ENCODE measurements at regions not wholly inside any gene's neighbourhood (a gene's known extent, or its start where the extent isn't known, plus 50 kb on each side); places are given as distances from the start of the nearest gene placed in this dataset.

- Histone ChIP-seq H3K4me1 (ENCODE audit: control insufficient read depth, insufficient read depth, low read length) (peaks cover 5% of the 10 kb centered on the region; the same call in 1 of the 2 replicates), H3K27me3 (ENCODE audit: control insufficient read depth, insufficient read depth, low read length) (no peaks in the 10 kb centered on the region), H3K9ac (ENCODE audit: low read depth, low read length) (no peak overlapping the region), H3K9me3 (ENCODE audit: control insufficient read depth, insufficient read depth, low read length) (no peaks in the 10 kb centered on the region), H3K36me3 (ENCODE audit: control insufficient read depth, insufficient read depth, low read length) (no peaks in the 10 kb centered on the region), H3K4me3 (ENCODE audit: low read depth, low read length) (no peak overlapping the region), H3K27ac (ENCODE audit: low read depth, low read length) (no peak overlapping the region)
Measured at GRCh38 chr9:105128908-105129600, 115.4 kb upstream of the SLC44A1 start.

DNA sequence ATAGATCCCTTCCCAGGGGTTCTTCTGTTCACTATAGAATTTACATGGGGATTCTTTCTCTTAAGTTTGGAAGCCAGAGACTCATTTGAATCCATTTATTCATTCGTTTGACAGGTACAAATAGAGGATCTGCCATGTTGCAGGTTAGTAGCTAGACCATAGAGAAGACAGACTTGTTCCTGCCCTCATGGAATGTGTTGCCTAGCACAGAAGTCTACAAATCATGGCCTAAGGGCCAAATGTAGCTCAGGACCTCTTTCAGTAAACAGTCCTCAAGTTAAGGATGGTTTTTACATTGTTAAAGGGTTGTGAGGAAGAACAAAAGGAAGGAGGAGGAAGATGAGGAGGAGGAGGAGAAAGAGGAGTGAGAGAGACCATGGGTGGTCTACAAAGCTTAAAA lies 114.7 kb upstream of the SLC44A1 start:
- H3K9ac ChIP-seq (ENCODE audit: low read depth, low read length), result no peak overlapping the region
- H3K36me3 ChIP-seq (ENCODE audit: control insufficient read depth, insufficient read depth, low read length), result no peaks in the 10 kb centered on the region
- H3K27me3 ChIP-seq (ENCODE audit: control insufficient read depth, insufficient read depth, low read length), result no peaks in the 10 kb centered on the region
- H3K4me3 ChIP-seq (ENCODE audit: low read depth, low read length), result no peak overlapping the region
- no peak overlapping the region for H3K27ac ChIP-seq (ENCODE audit: low read depth, low read length)
- H3K4me1 ChIP-seq (ENCODE audit: control insufficient read depth, insufficient read depth, low read length), result peaks cover 5% of the 10 kb centered on the region; the same call in 1 of the 2 replicates
- H3K9me3 ChIP-seq (ENCODE audit: control insufficient read depth, insufficient read depth, low read length), result no peaks in the 10 kb centered on the region

- Histone ChIP-seq H3K4me1 (ENCODE audit: control insufficient read depth, insufficient read depth, low read length) (peaks cover 10% of the 10 kb centered on the region; the same call in 1 of the 2 replicates), H3K27me3 (ENCODE audit: control insufficient read depth, insufficient read depth, low read length) (no peaks in the 10 kb centered on the region), H3K9ac (ENCODE audit: low read depth, low read length) (no peak overlapping the region), H3K36me3 (ENCODE audit: control insufficient read depth, insufficient read depth, low read length) (no peaks in the 10 kb centered on the region), H3K9me3 (ENCODE audit: control insufficient read depth, insufficient read depth, low read length) (no peaks in the 10 kb centered on the region), H3K27ac (ENCODE audit: low read depth, low read length) (no peak overlapping the region), H3K4me3 (ENCODE audit: low read depth, low read length) (no peak overlapping the region)
Measured at GRCh38 chr9:105131981-105132380, 112.5 kb upstream of the SLC44A1 start.

DNA sequence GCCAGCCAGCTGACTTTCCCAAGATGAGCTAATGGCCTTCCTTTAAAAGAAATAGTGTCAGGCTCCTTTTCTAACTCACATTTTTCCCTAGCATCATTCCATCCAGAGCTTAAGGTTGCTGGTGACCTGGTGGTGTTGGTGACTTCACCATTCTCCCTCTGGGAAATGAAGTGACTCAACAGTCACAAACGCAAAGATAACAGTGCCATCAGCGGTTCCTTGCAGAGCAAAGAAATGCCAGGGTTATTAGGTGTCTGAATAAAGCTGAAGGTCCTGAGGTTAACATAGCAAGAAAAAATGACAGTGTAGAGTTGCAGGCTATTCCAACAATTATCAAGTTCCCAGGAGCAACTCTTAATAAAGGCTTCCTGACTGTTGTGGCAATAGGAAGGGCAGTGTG lies 111.8 kb upstream of the SLC44A1 start:
- H3K4me1 ChIP-seq (ENCODE audit: control insufficient read depth, insufficient read depth, low read length), result peaks cover 10% of the 10 kb centered on the region; the same call in 1 of the 2 replicates
- no peaks in the 10 kb centered on the region for H3K36me3 ChIP-seq (ENCODE audit: control insufficient read depth, insufficient read depth, low read length)
- no peak overlapping the region for H3K9ac ChIP-seq (ENCODE audit: low read depth, low read length)
- no peak overlapping the region for H3K27ac ChIP-seq (ENCODE audit: low read depth, low read length)
- H3K27me3 ChIP-seq (ENCODE audit: control insufficient read depth, insufficient read depth, low read length), result no peaks in the 10 kb centered on the region
- no peaks in the 10 kb centered on the region for H3K9me3 ChIP-seq (ENCODE audit: control insufficient read depth, insufficient read depth, low read length)
- no peak overlapping the region for H3K4me3 ChIP-seq (ENCODE audit: low read depth, low read length)

GRCh38 chr9:105138306-105138801 lies 106.1 kb upstream of the SLC44A1 start:
- Histone ChIP-seq H3K9me3 (ENCODE audit: control insufficient read depth, insufficient read depth, low read length) (no peaks in the 10 kb centered on the region), H3K36me3 (ENCODE audit: control insufficient read depth, insufficient read depth, low read length) (no peaks in the 10 kb centered on the region), H3K27me3 (ENCODE audit: control insufficient read depth, insufficient read depth, low read length) (no peaks in the 10 kb centered on the region), H3K9ac (ENCODE audit: low read depth, low read length) (0 out of 2 replicates have a peak overlapping the region, but pooled peaks have one; percentile 4), H3K4me1 (ENCODE audit: control insufficient read depth, insufficient read depth, low read length) (peaks cover 25% of the 10 kb centered on the region), H3K27ac (ENCODE audit: low read depth, low read length) (peak overlapping the region; percentile 81), H3K4me3 (ENCODE audit: low read depth, low read length) (no peak overlapping the region)

GRCh38 chr9:105141146-105141975 lies 103.1 kb upstream of the SLC44A1 start:
- no peaks in the 10 kb centered on the region for H3K9me3 ChIP-seq (ENCODE audit: control insufficient read depth, insufficient read depth, low read length)
- H3K27me3 ChIP-seq (ENCODE audit: control insufficient read depth, insufficient read depth, low read length), result no peaks in the 10 kb centered on the region
- peaks cover 25% of the 10 kb centered on the region for H3K4me1 ChIP-seq (ENCODE audit: control insufficient read depth, insufficient read depth, low read length)
- H3K4me3 ChIP-seq (ENCODE audit: low read depth, low read length), result no peak overlapping the region
- no peaks in the 10 kb centered on the region for H3K36me3 ChIP-seq (ENCODE audit: control insufficient read depth, insufficient read depth, low read length)
- no peak overlapping the region for H3K9ac ChIP-seq (ENCODE audit: low read depth, low read length)
- H3K27ac ChIP-seq (ENCODE audit: low read depth, low read length), result peak overlapping the region; percentile 30

DNA sequence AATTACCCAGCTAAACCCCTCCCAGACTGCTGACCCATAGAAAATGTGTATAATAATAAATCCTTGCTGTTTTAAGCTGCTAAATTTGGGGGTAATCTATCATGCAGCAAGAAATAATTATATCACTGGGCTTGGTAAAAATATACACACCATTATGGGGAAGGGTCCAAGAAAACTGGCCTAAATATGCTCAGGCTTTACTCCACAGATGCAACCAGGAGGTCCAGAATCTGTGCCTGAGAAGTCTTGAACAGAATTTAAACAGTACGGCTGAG lies 102.5 kb upstream of the SLC44A1 start:
- Histone ChIP-seq H3K27ac (ENCODE audit: low read depth, low read length) (no peak overlapping the region), H3K9me3 (ENCODE audit: control insufficient read depth, insufficient read depth, low read length) (no peaks in the 10 kb centered on the region), H3K4me3 (ENCODE audit: low read depth, low read length) (no peak overlapping the region), H3K4me1 (ENCODE audit: control insufficient read depth, insufficient read depth, low read length) (peaks cover 21% of the 10 kb centered on the region), H3K9ac (ENCODE audit: low read depth, low read length) (no peak overlapping the region), H3K36me3 (ENCODE audit: control insufficient read depth, insufficient read depth, low read length) (no peaks in the 10 kb centered on the region), H3K27me3 (ENCODE audit: control insufficient read depth, insufficient read depth, low read length) (no peaks in the 10 kb centered on the region)

DNA sequence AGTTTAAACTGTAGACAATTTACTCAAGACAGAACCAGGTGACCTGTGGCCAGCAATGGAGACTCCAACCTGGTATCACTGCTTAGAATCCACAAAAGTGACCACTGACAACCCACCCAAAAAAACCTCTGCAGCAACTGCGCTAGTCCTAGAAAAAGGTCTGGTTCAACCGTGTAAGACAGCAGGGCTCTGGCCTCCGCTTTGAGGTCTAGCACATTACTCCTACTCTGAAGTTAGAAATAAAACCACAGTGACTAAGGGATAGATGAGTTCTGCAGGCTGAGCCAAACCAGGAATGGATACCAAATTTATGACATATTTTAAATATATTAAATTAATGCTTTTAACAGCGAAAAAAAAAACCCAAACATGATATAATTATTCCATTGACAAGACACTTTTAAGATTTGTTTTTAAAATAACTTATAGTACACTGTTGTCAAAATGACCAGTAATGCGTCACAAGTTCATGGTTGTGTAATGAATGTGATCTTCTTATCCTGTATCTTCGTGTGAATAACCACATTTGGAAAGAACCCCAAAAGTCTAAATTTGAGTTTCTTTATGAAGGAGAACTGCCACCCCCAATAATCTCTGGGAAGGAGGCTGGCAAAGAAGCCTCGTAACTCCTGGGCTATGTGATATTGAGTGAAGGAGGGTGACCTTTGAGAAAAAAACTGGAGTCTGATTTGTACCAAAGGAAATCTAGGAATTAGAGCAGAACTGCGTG lies 101.9 kb upstream of the SLC44A1 start:
- H3K4me3 ChIP-seq (ENCODE audit: low read depth, low read length), result no peak overlapping the region
- H3K27me3 ChIP-seq (ENCODE audit: control insufficient read depth, insufficient read depth, low read length), result no peaks in the 10 kb centered on the region
- no peaks in the 10 kb centered on the region for H3K9me3 ChIP-seq (ENCODE audit: control insufficient read depth, insufficient read depth, low read length)
- no peak overlapping the region for H3K27ac ChIP-seq (ENCODE audit: low read depth, low read length)
- peaks cover 21% of the 10 kb centered on the region for H3K4me1 ChIP-seq (ENCODE audit: control insufficient read depth, insufficient read depth, low read length)
- H3K9ac ChIP-seq (ENCODE audit: low read depth, low read length), result no peak overlapping the region
- no peaks in the 10 kb centered on the region for H3K36me3 ChIP-seq (ENCODE audit: control insufficient read depth, insufficient read depth, low read length)

DNA sequence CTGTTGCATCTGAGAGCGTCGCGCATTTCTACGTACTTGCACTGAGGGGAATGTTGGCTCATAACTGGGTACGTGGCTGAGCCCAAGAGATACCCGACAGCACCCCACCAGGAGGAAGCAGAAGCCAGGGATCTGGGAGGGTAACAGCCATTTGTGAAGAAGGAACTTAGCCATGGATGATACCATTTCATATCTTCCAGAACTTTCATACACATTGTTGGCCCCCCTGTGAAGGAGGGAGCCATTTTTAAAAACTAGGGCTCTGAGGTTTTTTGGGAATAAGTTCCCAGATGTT lies 101.4 kb upstream of the SLC44A1 start:
- no peak overlapping the region for H3K27ac ChIP-seq (ENCODE audit: low read depth, low read length)
- H3K27me3 ChIP-seq (ENCODE audit: control insufficient read depth, insufficient read depth, low read length), result no peaks in the 10 kb centered on the region
- peaks cover 21% of the 10 kb centered on the region for H3K4me1 ChIP-seq (ENCODE audit: control insufficient read depth, insufficient read depth, low read length)
- no peak overlapping the region for H3K4me3 ChIP-seq (ENCODE audit: low read depth, low read length)
- no peaks in the 10 kb centered on the region for H3K9me3 ChIP-seq (ENCODE audit: control insufficient read depth, insufficient read depth, low read length)
- H3K36me3 ChIP-seq (ENCODE audit: control insufficient read depth, insufficient read depth, low read length), result no peaks in the 10 kb centered on the region
- H3K9ac ChIP-seq (ENCODE audit: low read depth, low read length), result no peak overlapping the region

- peaks cover 20% of the 10 kb centered on the region for H3K4me1 ChIP-seq (ENCODE audit: control insufficient read depth, insufficient read depth, low read length)
- no peaks in the 10 kb centered on the region for H3K9me3 ChIP-seq (ENCODE audit: control insufficient read depth, insufficient read depth, low read length)
- H3K27ac ChIP-seq (ENCODE audit: low read depth, low read length), result no peak overlapping the region
- no peaks in the 10 kb centered on the region for H3K27me3 ChIP-seq (ENCODE audit: control insufficient read depth, insufficient read depth, low read length)
- no peaks in the 10 kb centered on the region for H3K36me3 ChIP-seq (ENCODE audit: control insufficient read depth, insufficient read depth, low read length)
- H3K4me3 ChIP-seq (ENCODE audit: low read depth, low read length), result no peak overlapping the region
- no peak overlapping the region for H3K9ac ChIP-seq (ENCODE audit: low read depth, low read length)
Measured at GRCh38 chr9:105144076-105144475, 100.4 kb upstream of the SLC44A1 start.

DNA sequence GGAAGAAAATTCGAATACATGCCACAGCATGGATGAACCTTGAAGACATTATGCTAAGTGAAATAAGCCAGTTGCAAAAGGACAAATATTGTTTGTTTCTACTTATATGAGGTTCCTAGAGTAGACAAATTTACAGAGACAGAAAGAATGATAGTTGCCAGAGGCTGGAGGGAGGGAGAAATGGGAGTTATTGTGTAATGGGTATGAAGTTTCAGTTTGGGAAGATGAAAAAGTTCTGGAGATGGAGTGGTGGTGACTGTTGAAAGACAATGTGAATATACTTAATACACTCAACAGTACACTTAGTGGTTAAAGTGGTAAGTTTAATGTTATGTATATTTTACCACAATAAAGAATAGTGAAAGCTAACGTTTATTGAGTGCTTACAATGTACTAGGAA lies 99.6 kb upstream of the SLC44A1 start:
- H3K27ac ChIP-seq (ENCODE audit: low read depth, low read length), result no peak overlapping the region
- no peak overlapping the region for H3K9ac ChIP-seq (ENCODE audit: low read depth, low read length)
- H3K9me3 ChIP-seq (ENCODE audit: control insufficient read depth, insufficient read depth, low read length), result no peaks in the 10 kb centered on the region
- H3K4me3 ChIP-seq (ENCODE audit: low read depth, low read length), result no peak overlapping the region
- peaks cover 14% of the 10 kb centered on the region for H3K4me1 ChIP-seq (ENCODE audit: control insufficient read depth, insufficient read depth, low read length)
- no peaks in the 10 kb centered on the region for H3K36me3 ChIP-seq (ENCODE audit: control insufficient read depth, insufficient read depth, low read length)
- no peaks in the 10 kb centered on the region for H3K27me3 ChIP-seq (ENCODE audit: control insufficient read depth, insufficient read depth, low read length)
